DND-41 (cell line): ENCODE measurements at regions not wholly inside any gene's neighbourhood (a gene's known extent, or its start where the extent isn't known, plus 50 kb on each side); places are given as distances from the start of the nearest gene placed in this dataset.
A peak's percentile ranks its signal among the peaks of the same experiment; 100 is the strongest.

Experiments used
- ATAC-seq: fragments of 200-7000 bp; cut with Tn5 transposase; 3 replicates; pipeline ENCODE4 v1.9.1; 2021; ENCODE audit warnings: low read depth; ENCODE audit not compliant: insufficient read depth
- DNase-seq: peaks from one replicate; pipeline ENCODE4 v3.0.0-alpha.2; 2020
- H2AFZ ChIP-seq: 2 replicates; pipeline ENCODE4 v1.6.0; 2012; ENCODE audit warnings: low read depth, low read length
- H3K27ac ChIP-seq: 2 replicates; pipeline ENCODE4 v1.5.1; 2012; ENCODE audit warnings: low read length, inconsistent platforms
- H3K27me3 ChIP-seq: fragments of 200-600 bp; sonication (generic); 2 replicates; pipeline ENCODE4 v1.6.0; 2012; ENCODE audit warnings: low read length, mild to moderate bottlenecking, inconsistent platforms; ENCODE audit not compliant: insufficient read depth, poor library complexity
- H3K36me3 ChIP-seq: 2 replicates; pipeline ENCODE4 v1.5.1; 2012; ENCODE audit warnings: low read length, inconsistent platforms; ENCODE audit not compliant: insufficient read depth
- H3K4me1 ChIP-seq: 2 replicates; pipeline ENCODE4 v1.5.1; 2012; ENCODE audit warnings: mild to moderate bottlenecking, low read length; ENCODE audit not compliant: insufficient read depth
- H3K4me2 ChIP-seq: 2 replicates; pipeline ENCODE4 v1.6.0; 2012; ENCODE audit warnings: mild to moderate bottlenecking, moderate library complexity, low read length, inconsistent platforms; ENCODE audit not compliant: insufficient read depth
- H3K4me3 ChIP-seq, 2 experiments: fragments of 200-600 bp in 1 of 2; shearing (Covaris generic) in 1 of 2; 2 replicates each; pipeline ENCODE4 v1.5.1; 2012 to 2016; ENCODE audit warnings: inconsistent platforms in 2 of 2, low read length in 2 of 2, mild to moderate bottlenecking in 2 of 2, low read depth in 1 of 2, moderate library complexity in 1 of 2
- H3K79me2 ChIP-seq: 2 replicates; pipeline ENCODE4 v1.6.0; 2012; ENCODE audit warnings: low read length, inconsistent platforms; ENCODE audit not compliant: insufficient read depth
- H3K9ac ChIP-seq: 2 replicates; pipeline ENCODE4 v1.6.0; 2012; ENCODE audit warnings: low read depth, mild to moderate bottlenecking, inconsistent platforms, low read length, moderate library complexity
- H3K9me3 ChIP-seq: 2 replicates; pipeline ENCODE4 v1.5.1; 2012; ENCODE audit warnings: low read length, moderate library complexity, mild to moderate bottlenecking, inconsistent platforms; ENCODE audit not compliant: insufficient read depth, severe bottlenecking
- H4K20me1 ChIP-seq: 2 replicates; pipeline ENCODE4 v1.6.0; 2012; ENCODE audit warnings: low read length; ENCODE audit not compliant: insufficient read depth
- CTCF ChIP-seq: IDR thresholded peaks from 2 replicates; pipeline ENCODE4 v1.5.1; 2012; ENCODE audit warnings: borderline replicate concordance, low read length, moderate library complexity, mild to moderate bottlenecking; ENCODE audit not compliant: poor library complexity, severe bottlenecking; ENCODE audit errors: extremely low read depth
- EZH2 ChIP-seq: IDR thresholded peaks from 3 replicates; pipeline ENCODE4 v1.6.1; 2012; ENCODE audit warnings: borderline replicate concordance, low read depth, mild to moderate bottlenecking, moderate library complexity, low read length, inconsistent platforms; ENCODE audit not compliant: severe bottlenecking

DNA sequence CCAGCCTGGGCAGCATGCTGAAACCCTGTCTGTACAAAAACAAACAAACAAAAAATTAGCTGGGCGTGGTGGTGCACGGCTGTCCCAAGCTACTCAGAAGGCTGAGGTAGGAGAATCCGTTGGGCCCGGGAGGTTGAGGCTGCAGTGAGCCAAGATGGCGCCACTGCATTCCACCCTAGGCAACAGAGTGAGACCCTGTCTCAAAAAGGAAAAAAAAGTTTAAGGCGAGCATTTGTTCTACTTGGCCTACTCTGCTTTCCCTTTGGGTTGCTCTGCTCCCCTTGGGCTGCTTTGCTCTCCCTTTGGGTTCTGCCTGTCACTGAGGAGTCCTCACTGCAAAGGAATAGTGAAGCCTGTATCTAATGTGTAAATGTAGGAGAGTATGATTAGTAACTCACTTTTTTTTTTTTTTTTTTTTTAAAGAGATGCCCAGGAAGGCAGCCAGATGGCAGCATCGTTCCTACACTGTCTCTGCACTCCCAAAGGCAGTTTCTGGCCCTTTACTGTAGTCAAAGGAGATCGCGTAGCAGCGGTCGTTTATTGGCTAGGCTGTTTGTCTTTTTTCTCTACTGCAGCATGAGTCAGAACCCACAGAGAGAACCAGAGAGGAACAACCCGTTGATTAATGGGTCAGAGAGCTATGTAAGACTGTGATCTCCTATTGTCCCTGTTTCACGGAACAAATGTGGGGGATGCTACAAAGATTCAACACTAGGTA, 118.3 kb upstream of the CWC22 start:
- H3K36me3 ChIP-seq: no peaks in the 10 kb centered on the region
- H3K4me3 ChIP-seq: no peak overlapping the region
- H3K27me3 ChIP-seq: peaks cover 5% of the 10 kb centered on the region
- ATAC-seq (peak; percentile 85), DNase-seq (peak; percentile 40)
- no peaks in the 10 kb centered on the region for H3K79me2 ChIP-seq
- no peak overlapping the region for H2AFZ ChIP-seq
- TF ChIP-seq CTCF: peak; percentile 57
- TF ChIP-seq EZH2: no peak
- no peaks in the 10 kb centered on the region for H4K20me1 ChIP-seq
- no peak overlapping the region for H3K27ac ChIP-seq
- peak overlapping the region; percentile 29; the same call in 1 of the 2 replicates for H3K4me2 ChIP-seq
- no peak overlapping the region for H3K9ac ChIP-seq
- no peaks in the 10 kb centered on the region for H3K4me1 ChIP-seq
- no peaks in the 10 kb centered on the region for H3K9me3 ChIP-seq

GRCh38 chr2:180124273-180125139, 117.4 kb upstream of the CWC22 start:
- TF ChIP-seq CTCF (peak; percentile 80), EZH2 (no peak)
- Histone ChIP-seq H3K27me3 (peaks cover 5% of the 10 kb centered on the region), H3K4me1 (no peaks in the 10 kb centered on the region), H3K4me3 (no peak overlapping the region), H3K79me2 (no peaks in the 10 kb centered on the region), H3K4me2 (no peak overlapping the region), H2AFZ (no peak overlapping the region), H3K9ac (no peak overlapping the region), H4K20me1 (no peaks in the 10 kb centered on the region), H3K36me3 (no peaks in the 10 kb centered on the region), H3K9me3 (no peaks in the 10 kb centered on the region), H3K27ac (no peak overlapping the region)
- DNase-seq (no peak), ATAC-seq (peak; percentile 80)

DNA sequence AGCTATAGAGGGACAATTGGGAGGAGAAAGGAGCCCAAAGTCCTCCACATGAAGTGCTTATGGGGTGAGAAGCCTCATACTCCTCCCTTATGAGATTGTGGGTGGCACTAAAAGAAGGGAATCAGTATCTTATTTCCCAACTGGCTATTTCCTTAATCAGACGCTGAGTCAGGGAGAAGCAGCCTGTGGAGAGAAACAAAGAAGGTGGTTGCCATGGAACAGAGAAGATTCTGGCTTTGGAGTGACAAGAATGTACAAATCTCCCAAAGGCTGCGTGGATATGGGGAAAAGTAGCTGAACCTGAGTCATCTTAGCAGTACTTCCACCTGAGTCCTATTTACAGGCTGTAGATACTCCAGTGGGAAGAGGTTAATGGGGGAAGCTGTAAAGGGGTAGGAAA, 115.8 kb upstream of the CWC22 start:
- Histone ChIP-seq H3K27ac (no peak overlapping the region), H3K36me3 (no peaks in the 10 kb centered on the region), H3K27me3 (peaks cover 2% of the 10 kb centered on the region), H3K4me3 (no peak overlapping the region), H4K20me1 (no peaks in the 10 kb centered on the region), H2AFZ (no peak overlapping the region), H3K79me2 (no peaks in the 10 kb centered on the region), H3K9ac (no peak overlapping the region), H3K4me1 (no peaks in the 10 kb centered on the region), H3K4me2 (no peak overlapping the region), H3K9me3 (no peaks in the 10 kb centered on the region)
- DNase-seq: no peak
- ATAC-seq: no peak
- TF ChIP-seq CTCF (no peak), EZH2 (no peak)
